Adrenal gland (tissue), 9 donors: ENCODE measurements at regions not wholly inside any gene's neighbourhood (a gene's known extent, or its start where the extent isn't known, plus 50 kb on each side); places are given as distances from the start of the nearest gene placed in this dataset.

Experiments
- DNase-seq, 7 donors: peaks; one replicate each; pipeline ENCODE4 v3.0.0-alpha.2; 2019 to 2020
- H3K27ac ChIP-seq, 5 donors: fragments of 200-600 bp; sonication (generic) in 4 of 5; 1 replicate in 3 of 5; 2 replicates in 2 of 5; pipeline versions ENCODE4 v1.5.1 to v1.8.0; 2016 to 2020; ENCODE audit warnings: mild to moderate bottlenecking in 1 of 5
- H3K27me3 ChIP-seq: fragments of 200-600 bp; 2 replicates; pipeline ENCODE4 v1.8.0; 2021
- H3K36me3 ChIP-seq, 2 donors: fragments of 200-600 bp; replicated peaks in 1 of 2; 1 replicate in 1 of 2; 2 replicates in 1 of 2; pipeline versions ENCODE4 v1.5.1 to v1.8.0; 2018 to 2022
- H3K4me1 ChIP-seq, 2 donors: fragments of 200-600 bp; replicated peaks in 1 of 2; 1 replicate in 1 of 2; 2 replicates in 1 of 2; pipeline versions ENCODE4 v1.5.1 to v1.8.0; 2018 to 2021
- H3K4me3 ChIP-seq, 4 donors: fragments of 200-600 bp; sonication (generic) in 3 of 4; one replicate each; pipeline ENCODE4 v1.5.1; 2016 to 2018
- H3K9me3 ChIP-seq, 3 donors: fragments of 200-600 bp; sonication (generic) in 1 of 3; replicated peaks in 1 of 3; 1 replicate in 2 of 3; 2 replicates in 1 of 3; pipeline versions ENCODE4 v1.5.1 to v1.8.0; 2016 to 2021
- POLR2A ChIP-seq, 2 donors: fragments of 450-650 bp; IDR thresholded peaks; one replicate each; pipeline ENCODE4 v1.6.1; 2017; ENCODE audit warnings: antibody characterized with exemption in 2 of 2, mild to moderate bottlenecking in 2 of 2, moderate library complexity in 1 of 2
- WGBS, 4 donors: extraction: QIAGEN DNeasy Blood & Tissue Kit in 2 of 4; methylation state at CpG; one replicate each; pipeline versions ENCODE4 v1.1.5 to v1.1.7; 2013 to 2017; 5-methylcytosine and 5-hydroxymethylcytosine counted together
- intact Hi-C, 2 donors: fragments of 100-400 bp; cut with DNase I; formaldehyde crosslinking; loops; one replicate each; pipeline versions ENCODE4 v1.14.1 to v1.15.0; 2022 to 2023
- TF ChIP-seq, protein P1 (sequence below), 6 experiments: fragments of 450-650 bp in 4 of 6; fragments of 200-600 bp in 2 of 6; sonication (generic) in 1 of 6; IDR thresholded peaks; 1 replicate in 5 of 6; 2 replicates in 1 of 6; pipeline versions ENCODE4 v1.5.1 to v1.8.0; 2016 to 2021; ENCODE audit warnings: antibody characterized with exemption in 6 of 6, mild to moderate bottlenecking in 2 of 6, moderate library complexity in 1 of 6
- donor health status: healthy with polysubstance abuse.
- donor health status: Bipolar disorder and iron deficiency.
- donor health status: DM: yes; HTN: yes; CAD: no.
- donor health status: DM: no; HTN: no; CAD: no.
- donor health status: DM: no; HTN: no; CAD: no.

DNA sequence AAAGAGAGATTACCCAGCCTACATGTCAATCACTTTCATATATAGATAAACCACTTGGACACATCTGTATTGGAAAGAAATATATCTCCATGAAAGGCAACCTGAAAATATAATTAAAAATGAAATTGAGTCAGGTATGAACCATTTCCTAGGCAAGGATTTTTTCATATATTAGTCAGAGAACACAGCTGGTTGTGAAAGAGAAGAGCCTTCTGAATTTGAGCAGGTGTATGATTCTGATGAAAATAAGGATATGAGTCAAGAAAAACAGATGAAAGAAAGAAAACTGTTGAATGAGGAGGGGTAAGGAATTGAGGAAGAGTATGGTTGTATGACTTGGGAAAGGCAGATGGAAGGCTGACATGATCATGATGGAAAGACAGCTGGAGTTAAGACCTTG is 441.1 kb downstream of the HAO1 start:
- intact Hi-C loops: no loop called here
- TF ChIP-seq POLR2A (IDR thresholded peaks at IDR 0.05): no peak
- TF ChIP-seq, protein P1, sequence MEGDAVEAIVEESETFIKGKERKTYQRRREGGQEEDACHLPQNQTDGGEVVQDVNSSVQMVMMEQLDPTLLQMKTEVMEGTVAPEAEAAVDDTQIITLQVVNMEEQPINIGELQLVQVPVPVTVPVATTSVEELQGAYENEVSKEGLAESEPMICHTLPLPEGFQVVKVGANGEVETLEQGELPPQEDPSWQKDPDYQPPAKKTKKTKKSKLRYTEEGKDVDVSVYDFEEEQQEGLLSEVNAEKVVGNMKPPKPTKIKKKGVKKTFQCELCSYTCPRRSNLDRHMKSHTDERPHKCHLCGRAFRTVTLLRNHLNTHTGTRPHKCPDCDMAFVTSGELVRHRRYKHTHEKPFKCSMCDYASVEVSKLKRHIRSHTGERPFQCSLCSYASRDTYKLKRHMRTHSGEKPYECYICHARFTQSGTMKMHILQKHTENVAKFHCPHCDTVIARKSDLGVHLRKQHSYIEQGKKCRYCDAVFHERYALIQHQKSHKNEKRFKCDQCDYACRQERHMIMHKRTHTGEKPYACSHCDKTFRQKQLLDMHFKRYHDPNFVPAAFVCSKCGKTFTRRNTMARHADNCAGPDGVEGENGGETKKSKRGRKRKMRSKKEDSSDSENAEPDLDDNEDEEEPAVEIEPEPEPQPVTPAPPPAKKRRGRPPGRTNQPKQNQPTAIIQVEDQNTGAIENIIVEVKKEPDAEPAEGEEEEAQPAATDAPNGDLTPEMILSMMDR (IDR thresholded peaks at IDR 0.05): no peak
- Histone ChIP-seq H3K27me3 (no peaks in the 10 kb centered on the region), H3K4me1 (no peaks in the 10 kb centered on the region), H3K4me3 (no peak overlapping the region), H3K27ac (no peak overlapping the region), H3K36me3 (no peaks in the 10 kb centered on the region), H3K9me3 (no peaks in the 10 kb centered on the region)
- DNase-seq: no peak

- DNase-seq: no peak
- no peaks in the 10 kb centered on the region for H3K9me3 ChIP-seq
- intact Hi-C loops: no loop called here
- no peaks in the 10 kb centered on the region for H3K4me1 ChIP-seq
- no peaks in the 10 kb centered on the region for H3K36me3 ChIP-seq
- H3K4me3 ChIP-seq: no peak overlapping the region
- WGBS, 4 donors: 73 to 86% (median 74%) methylated on average over 1 of the region's 1 CpG
- no peaks in the 10 kb centered on the region for H3K27me3 ChIP-seq
- TF ChIP-seq POLR2A (IDR thresholded peaks at IDR 0.05): no peak
- TF ChIP-seq, protein P1 (IDR thresholded peaks at IDR 0.05): no peak
- no peak overlapping the region for H3K27ac ChIP-seq
Measured at GRCh38 chr20:7500231-7500663, 440.0 kb downstream of the HAO1 start.

- Histone ChIP-seq H3K27me3 (no peaks in the 10 kb centered on the region), H3K36me3 (no peaks in the 10 kb centered on the region), H3K27ac (no peak overlapping the region), H3K4me1 (no peaks in the 10 kb centered on the region), H3K4me3 (no peak overlapping the region), H3K9me3 (no peaks in the 10 kb centered on the region)
- no peak for DNase-seq
- TF ChIP-seq, protein P1 (IDR thresholded peaks at IDR 0.05): no peak
- no peak for TF ChIP-seq POLR2A (IDR thresholded peaks at IDR 0.05)
- intact Hi-C loops: no loop called here
- 52 to 63% (median 60%) methylated on average over 3 of the region's 3 CpGs for WGBS, 4 donors
Measured at GRCh38 chr20:7503501-7503900, 436.8 kb downstream of the HAO1 start.

GRCh38 chr20:7505152-7505834 is 435.0 kb downstream of the HAO1 start:
- intact Hi-C loops: no loop called here
- H3K27me3 ChIP-seq: no peaks in the 10 kb centered on the region
- no peaks in the 10 kb centered on the region for H3K9me3 ChIP-seq
- H3K27ac ChIP-seq: no peak overlapping the region
- no peak for DNase-seq
- no peaks in the 10 kb centered on the region for H3K36me3 ChIP-seq
- TF ChIP-seq, protein P1 (IDR thresholded peaks at IDR 0.05): no peak
- no peak for TF ChIP-seq POLR2A (IDR thresholded peaks at IDR 0.05)
- WGBS, 4 donors: 67 to 75% (median 73%) methylated on average over 4 of the region's 4 CpGs
- H3K4me1 ChIP-seq: no peaks in the 10 kb centered on the region
- H3K4me3 ChIP-seq: no peak overlapping the region
